ENCODE measurements at regions not wholly inside any gene's neighbourhood (a gene's known extent, or its start where the extent isn't known, plus 50 kb on each side); places are given as distances from the start of the nearest gene placed in this dataset.

DNA sequence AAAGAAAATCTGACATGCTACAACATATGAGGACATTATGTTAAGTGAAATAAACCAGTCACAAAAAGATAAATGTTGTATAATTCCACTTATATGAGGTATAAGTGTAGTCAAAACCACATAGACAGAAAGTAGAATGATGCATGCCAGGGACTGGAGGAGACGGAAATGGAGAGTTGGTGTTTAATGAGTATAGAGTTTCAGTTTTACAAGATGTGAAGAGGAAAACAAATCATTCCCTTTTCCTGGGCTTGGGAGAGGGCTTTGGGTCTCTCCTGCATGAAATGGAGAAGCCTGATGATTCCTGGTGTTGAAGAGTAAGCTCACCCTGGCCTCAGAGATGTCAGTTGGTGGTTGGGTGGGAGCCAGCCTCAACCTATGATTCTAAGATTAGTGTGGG, 158.4 kb upstream of the PLXNC1 start:
- WGBS, 3 donors: 68 to 76% (median 69%) methylated on average over 1 of the region's 1 CpG
- Histone ChIP-seq H3K9me3 (no peaks in the 10 kb centered on the region), H3K27ac (no peak overlapping the region), H3K27me3 (ENCODE audit: insufficient read depth in 3 of 3, low read length in 2 of 3) (no peaks in the 10 kb centered on the region), H3K36me3 (ENCODE audit: insufficient read depth in 1 of 2, low read depth in 1 of 2) (no peaks in the 10 kb centered on the region), H3K4me1 (peaks cover 8% of the 10 kb centered on the region), H3K4me3 (no peak overlapping the region)
- intact Hi-C loops (cut with DNase I): loop anchor here in 1 of 2 donors (5.0 kb wide), 1 partner anchor 223 kb away; no protein-coding TSS in a partner anchor
- DNase-seq (no peak), ATAC-seq (no peak)
- TF ChIP-seq, protein P1, sequence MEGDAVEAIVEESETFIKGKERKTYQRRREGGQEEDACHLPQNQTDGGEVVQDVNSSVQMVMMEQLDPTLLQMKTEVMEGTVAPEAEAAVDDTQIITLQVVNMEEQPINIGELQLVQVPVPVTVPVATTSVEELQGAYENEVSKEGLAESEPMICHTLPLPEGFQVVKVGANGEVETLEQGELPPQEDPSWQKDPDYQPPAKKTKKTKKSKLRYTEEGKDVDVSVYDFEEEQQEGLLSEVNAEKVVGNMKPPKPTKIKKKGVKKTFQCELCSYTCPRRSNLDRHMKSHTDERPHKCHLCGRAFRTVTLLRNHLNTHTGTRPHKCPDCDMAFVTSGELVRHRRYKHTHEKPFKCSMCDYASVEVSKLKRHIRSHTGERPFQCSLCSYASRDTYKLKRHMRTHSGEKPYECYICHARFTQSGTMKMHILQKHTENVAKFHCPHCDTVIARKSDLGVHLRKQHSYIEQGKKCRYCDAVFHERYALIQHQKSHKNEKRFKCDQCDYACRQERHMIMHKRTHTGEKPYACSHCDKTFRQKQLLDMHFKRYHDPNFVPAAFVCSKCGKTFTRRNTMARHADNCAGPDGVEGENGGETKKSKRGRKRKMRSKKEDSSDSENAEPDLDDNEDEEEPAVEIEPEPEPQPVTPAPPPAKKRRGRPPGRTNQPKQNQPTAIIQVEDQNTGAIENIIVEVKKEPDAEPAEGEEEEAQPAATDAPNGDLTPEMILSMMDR (IDR thresholded peaks at IDR 0.05): no peak

DNA sequence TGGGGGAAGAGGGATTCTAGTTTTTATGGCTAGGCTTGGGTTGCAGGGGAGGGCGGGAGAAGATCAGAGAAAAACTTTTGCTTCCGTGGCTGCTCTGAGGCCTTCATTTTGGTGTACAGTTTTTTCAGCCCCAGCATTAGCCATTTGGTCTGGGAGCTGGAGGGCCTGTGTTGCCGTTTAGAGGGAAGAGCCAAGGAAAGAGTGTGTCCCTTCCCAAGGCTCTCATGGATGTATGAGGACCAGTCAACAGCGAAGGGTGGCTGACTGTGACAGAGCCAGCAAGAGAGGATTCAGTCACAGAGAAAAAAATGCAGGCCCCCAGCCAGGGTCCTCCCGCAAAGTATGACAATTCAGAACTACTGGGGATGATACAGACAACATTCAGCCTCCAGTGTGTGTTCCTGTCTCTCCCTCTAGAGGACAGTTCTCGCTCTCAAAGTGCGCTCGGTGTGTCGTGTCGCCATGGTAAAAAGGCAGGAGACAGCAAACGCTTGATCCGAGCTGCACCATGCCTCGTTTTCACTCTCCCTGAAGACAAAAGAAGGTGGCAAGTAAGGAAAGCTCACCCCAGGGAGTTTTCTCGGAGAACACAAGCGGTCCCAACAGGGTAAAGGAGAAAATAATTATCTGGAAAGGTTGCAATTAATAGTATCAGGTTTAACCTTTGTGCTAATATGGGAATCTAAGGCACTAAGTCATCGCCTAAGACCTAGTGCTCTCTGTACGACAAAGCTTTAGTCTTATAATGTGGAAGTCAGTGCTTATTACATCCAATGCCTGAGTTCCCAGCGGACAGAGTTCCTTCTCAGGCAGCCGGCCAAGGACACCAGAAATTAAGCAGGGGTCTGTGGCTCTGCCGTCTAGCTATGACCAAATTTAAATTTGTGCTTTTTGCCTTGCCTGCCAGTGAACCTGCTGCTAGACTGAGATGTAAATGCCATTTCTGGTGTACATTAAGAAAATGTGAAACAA, 157.3 kb upstream of the PLXNC1 start:
- no peak overlapping the region for H3K27ac ChIP-seq
- DNase-seq: peak; percentile 50 to 62
- H3K4me1 ChIP-seq: peaks cover 8% of the 10 kb centered on the region
- H3K36me3 ChIP-seq (ENCODE audit: insufficient read depth in 1 of 2, low read depth in 1 of 2): no peaks in the 10 kb centered on the region
- H3K4me3 ChIP-seq: peak overlapping the region; percentile 0
- intact Hi-C loops (cut with DNase I): loop anchor here in 1 of 2 donors (5.0 kb wide), 1 partner anchor 224 kb away; no protein-coding TSS in a partner anchor
- ATAC-seq: peak; percentile 75 to 98 (median 96)
- H3K27me3 ChIP-seq (ENCODE audit: insufficient read depth in 3 of 3, low read length in 2 of 3): no peaks in the 10 kb centered on the region
- TF ChIP-seq, protein P1 (IDR thresholded peaks at IDR 0.05): peak; percentile 48
- WGBS, 3 donors: 18 to 40% (median 25%) methylated on average over 20 of the region's 20 CpGs
- no peaks in the 10 kb centered on the region for H3K9me3 ChIP-seq

DNA sequence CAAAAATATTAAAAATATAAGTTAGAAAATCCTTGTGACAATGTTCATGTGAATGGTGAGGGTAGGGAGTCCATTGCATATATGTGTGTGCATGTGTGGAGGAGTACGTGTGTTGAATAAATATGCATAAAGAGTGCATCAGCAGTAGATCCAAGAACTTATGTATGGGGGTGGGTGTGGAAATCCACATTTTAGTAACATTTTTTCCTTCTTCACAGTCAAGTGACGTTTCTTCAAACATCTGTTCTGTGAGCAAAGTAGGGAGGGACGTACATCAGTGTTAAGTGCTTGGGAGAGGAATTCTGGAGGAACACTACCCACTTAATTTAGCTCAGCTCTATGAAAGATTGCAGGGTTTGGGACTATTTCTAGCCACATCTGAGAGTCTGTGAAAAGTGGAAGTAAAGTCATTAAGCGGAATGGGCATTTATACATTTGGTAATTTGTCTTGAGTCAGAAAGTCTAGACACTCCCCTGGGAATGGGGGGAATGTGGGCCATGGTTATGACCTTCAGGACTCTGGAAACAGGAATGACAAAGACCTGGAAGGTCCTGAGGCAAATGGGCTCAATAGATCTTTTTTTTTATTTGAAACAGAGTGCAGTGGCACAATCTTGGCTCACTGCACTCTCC, 156.4 kb upstream of the PLXNC1 start:
- ATAC-seq: no peak
- H3K27me3 ChIP-seq (ENCODE audit: insufficient read depth in 3 of 3, low read length in 2 of 3): no peaks in the 10 kb centered on the region

DNA sequence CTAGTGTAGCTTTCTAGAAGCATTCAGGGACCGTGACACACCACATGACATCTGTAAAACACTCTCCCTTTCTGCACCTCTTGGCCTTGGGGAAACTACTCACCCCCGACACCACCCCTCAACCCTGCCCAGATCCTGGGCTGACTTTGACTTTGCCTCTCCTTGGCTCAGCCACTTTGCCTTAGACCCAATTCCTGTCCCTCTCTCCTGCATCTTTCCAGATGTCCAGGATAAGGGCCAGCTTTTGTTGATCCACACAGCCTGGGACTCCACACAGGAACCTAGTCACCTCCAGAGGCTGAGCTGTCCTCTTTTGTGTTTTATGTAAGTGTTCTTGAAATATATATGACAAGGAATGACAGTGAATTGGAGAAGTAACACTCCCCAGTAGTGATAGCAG, 153.7 kb upstream of the PLXNC1 start:
- Histone ChIP-seq H3K9me3 (peaks cover 12% of the 10 kb centered on the region), H3K4me3 (no peak overlapping the region), H3K27me3 (ENCODE audit: insufficient read depth in 3 of 3, low read length in 2 of 3) (no peaks in the 10 kb centered on the region), H3K4me1 (peaks cover 8% of the 10 kb centered on the region), H3K27ac (no peak overlapping the region), H3K36me3 (ENCODE audit: insufficient read depth in 1 of 2, low read depth in 1 of 2) (no peaks in the 10 kb centered on the region)
- WGBS, 3 donors: 40 to 50% (median 50%) methylated on average over 2 of the region's 2 CpGs
- TF ChIP-seq, protein P1 (IDR thresholded peaks at IDR 0.05): no peak
- intact Hi-C loops (cut with DNase I): loop anchor here in 1 of 2 donors (5.0 kb wide), 1 partner anchor 227 kb away; no protein-coding TSS in a partner anchor
- ATAC-seq: no peak
- DNase-seq: no peak

More for the DNA sequence above, 156.4 kb upstream of the PLXNC1 start:
- no peak overlapping the region for H3K4me3 ChIP-seq
- H3K4me1 ChIP-seq: peaks cover 8% of the 10 kb centered on the region
- H3K27ac ChIP-seq: no peak overlapping the region
- H3K9me3 ChIP-seq: no peaks in the 10 kb centered on the region
- no peaks in the 10 kb centered on the region for H3K36me3 ChIP-seq (ENCODE audit: insufficient read depth in 1 of 2, low read depth in 1 of 2)
- TF ChIP-seq, protein P1 (IDR thresholded peaks at IDR 0.05): no peak
- intact Hi-C loops (cut with DNase I): loop anchor here in 1 of 2 donors (5.0 kb wide), 1 partner anchor 225 kb away; no protein-coding TSS in a partner anchor
- DNase-seq: no peak
- 76 to 81% (median 76%) methylated on average over 4 of the region's 4 CpGs for WGBS, 3 donors
